GM18867 (cell line): ENCODE measurements at regions not wholly inside any gene's neighbourhood (a gene's known extent, or its start where the extent isn't known, plus 50 kb on each side); places are given as distances from the start of the nearest gene placed in this dataset.
"Not testable (repeated sequence)": the region's sequence is repeated elsewhere in the genome, so short reads cannot be mapped to it uniquely, and the experiment has no call there.

Experiments used
- ATAC-seq: cut with Tn5 transposase; IDR thresholded peaks from one replicate; pipeline ENCODE4 v1.9.1; 2021; ENCODE audit warnings: mild to moderate bottlenecking, moderate library complexity; ENCODE audit not compliant: unreplicated experiment

GRCh38 chr3:22730701-22731100 is 472.4 kb upstream of the UBE2E2 start:
- no peak for ATAC-seq

- no peak for ATAC-seq
These were observed 471.2 kb upstream of the UBE2E2 start for GRCh38 chr3:22731901-22732300.

GRCh38 chr3:22732641-22733040 is 470.5 kb upstream of the UBE2E2 start:
- ATAC-seq: no peak

GRCh38 chr3:22734207-22734606 is 468.9 kb upstream of the UBE2E2 start:
- ATAC-seq: no peak

GRCh38 chr3:22734756-22735155 is 468.4 kb upstream of the UBE2E2 start:
- ATAC-seq: no peak

GRCh38 chr3:22735373-22735772 is 467.8 kb upstream of the UBE2E2 start:
- ATAC-seq: no peak

- not testable (repeated sequence) for ATAC-seq
These were observed 459.7 kb upstream of the UBE2E2 start for GRCh38 chr3:22743386-22743785.

- no peak for ATAC-seq
These were observed 457.8 kb upstream of the UBE2E2 start for GRCh38 chr3:22745321-22745720.

- no peak for ATAC-seq
These were observed 456.9 kb upstream of the UBE2E2 start for GRCh38 chr3:22746221-22746620.

- no peak for ATAC-seq
These were observed 454.6 kb upstream of the UBE2E2 start for GRCh38 chr3:22748453-22749045.

- no peak for ATAC-seq
These were observed 443.4 kb upstream of the UBE2E2 start for GRCh38 chr3:22759636-22760310.

GRCh38 chr3:22765679-22766078 is 437.4 kb upstream of the UBE2E2 start:
- no peak for ATAC-seq

GRCh38 chr3:22777834-22778233 is 425.3 kb upstream of the UBE2E2 start:
- no peak for ATAC-seq

GRCh38 chr3:22779737-22780136 is 423.4 kb upstream of the UBE2E2 start:
- no peak for ATAC-seq

GRCh38 chr3:22792533-22792932 is 410.6 kb upstream of the UBE2E2 start:
- ATAC-seq: no peak

- ATAC-seq: no peak
These were observed 407.2 kb upstream of the UBE2E2 start for GRCh38 chr3:22795917-22796316.

- no peak for ATAC-seq
These were observed 404.7 kb upstream of the UBE2E2 start for GRCh38 chr3:22798461-22798860.

- ATAC-seq: no peak
These were observed 383.9 kb upstream of the UBE2E2 start for GRCh38 chr3:22819209-22819608.

- no peak for ATAC-seq
These were observed 368.1 kb upstream of the UBE2E2 start for GRCh38 chr3:22835041-22835440.

- ATAC-seq: no peak
These were observed 367.0 kb upstream of the UBE2E2 start for GRCh38 chr3:22836131-22836530.

GRCh38 chr3:22843854-22844253 is 359.3 kb upstream of the UBE2E2 start:
- ATAC-seq: no peak

- ATAC-seq: no peak
These were observed 356.6 kb upstream of the UBE2E2 start for GRCh38 chr3:22846566-22846965.

GRCh38 chr3:22849583-22849982 is 353.5 kb upstream of the UBE2E2 start:
- not testable (repeated sequence) for ATAC-seq
